K562 (cell line): ENCODE measurements at regions not wholly inside any gene's neighbourhood (a gene's known extent, or its start where the extent isn't known, plus 50 kb on each side); places are given as distances from the start of the nearest gene placed in this dataset.

Experiments
- ATF4 ChIP-seq: fragments of 450-650 bp; formaldehyde crosslinking; IDR thresholded peaks from 2 replicates; pipeline ENCODE4 v1.4.0; 2022; ENCODE audit warnings: mild to moderate bottlenecking, moderate library complexity
- CBX3 ChIP-seq, 2 experiments: IDR thresholded peaks; 1 replicate in 1 of 2; 2 replicates in 1 of 2; pipeline ENCODE4 v1.6.1; 2012; ENCODE audit warnings: inconsistent platforms in 2 of 2, low read length in 2 of 2, borderline replicate concordance in 1 of 2, control low read depth in 1 of 2
- MTA1 ChIP-seq: fragments of 450-650 bp; IDR thresholded peaks from 2 replicates; pipeline ENCODE4 v1.6.1; 2017; ENCODE audit warnings: borderline replicate concordance
- NFE2 ChIP-seq: IDR thresholded peaks from 2 replicates; pipeline ENCODE4 v1.6.1; 2014; ENCODE audit warnings: antibody characterized with exemption, low read depth
- POLR3A ChIP-seq: IDR thresholded peaks from 2 replicates; pipeline ENCODE4 v1.6.1; 2011; ENCODE audit warnings: borderline replicate concordance, mild to moderate bottlenecking, moderate library complexity; ENCODE audit not compliant: insufficient read length, insufficient read depth; ENCODE audit errors: extremely low read depth
- ZBTB40 ChIP-seq, 2 experiments: fragments of 450-650 bp in 1 of 2; sonication (generic) in 1 of 2; formaldehyde crosslinking in 1 of 2; IDR thresholded peaks; 2 replicates each; pipeline versions ENCODE4 v1.7.1 to v1.9.0; 2016 to 2022; ENCODE audit warnings: inconsistent platforms in 1 of 2, mild to moderate bottlenecking in 1 of 2, missing genetic modification reagents in 1 of 2
- ZNF184 ChIP-seq: sonication (generic); formaldehyde crosslinking; IDR thresholded peaks from 2 replicates; pipeline ENCODE4 v1.5.0; 2020; ENCODE audit warnings: missing genetic modification reagents
- ZNF592 ChIP-seq: fragments of 450-650 bp; IDR thresholded peaks from 2 replicates; pipeline ENCODE4 v1.6.1; 2017; ENCODE audit warnings: antibody characterized with exemption, mild to moderate bottlenecking
- TF ChIP-seq, protein P1 (sequence below): sonication (generic); formaldehyde crosslinking; IDR thresholded peaks from 2 replicates; pipeline ENCODE4 v1.8.0; 2022; ENCODE audit warnings: mild to moderate bottlenecking, missing genetic modification reagents
- TF ChIP-seq, protein P2 (sequence below): sonication (generic); formaldehyde crosslinking; IDR thresholded peaks from 2 replicates; pipeline ENCODE4 v1.8.0; 2022; ENCODE audit warnings: mild to moderate bottlenecking, low read depth, missing genetic modification reagents

GRCh38 chr5:106386287-106386686 is 1284.5 kb downstream of the EFNA5 start (continued):
- TF ChIP-seq ZBTB40 (IDR thresholded peaks at IDR 0.05) = no peak
- TF ChIP-seq ZBTB40 (CRISPR knock-in tag; IDR thresholded peaks at IDR 0.05) = no peak
- TF ChIP-seq ZNF184 (CRISPR knock-in tag) = no peak
- no peak for TF ChIP-seq ZNF592
- TF ChIP-seq, protein P1, sequence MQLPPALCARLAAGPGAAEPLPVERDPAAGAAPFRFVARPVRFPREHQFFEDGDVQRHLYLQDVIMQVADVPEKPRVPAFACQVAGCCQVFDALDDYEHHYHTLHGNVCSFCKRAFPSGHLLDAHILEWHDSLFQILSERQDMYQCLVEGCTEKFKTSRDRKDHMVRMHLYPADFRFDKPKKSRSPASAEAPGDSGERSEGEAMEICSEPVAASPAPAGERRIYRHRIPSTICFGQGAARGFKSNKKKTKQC (CRISPR knock-in tag) = no peak
- no peak for TF ChIP-seq MTA1
- TF ChIP-seq POLR3A = no peak
- no peak for TF ChIP-seq CBX3 (IDR thresholded peaks at IDR 0.05; ENCODE audit: borderline replicate concordance in 1 of 2, low read length in 2 of 2)
- TF ChIP-seq ATF4 = no peak
- TF ChIP-seq, protein P2, sequence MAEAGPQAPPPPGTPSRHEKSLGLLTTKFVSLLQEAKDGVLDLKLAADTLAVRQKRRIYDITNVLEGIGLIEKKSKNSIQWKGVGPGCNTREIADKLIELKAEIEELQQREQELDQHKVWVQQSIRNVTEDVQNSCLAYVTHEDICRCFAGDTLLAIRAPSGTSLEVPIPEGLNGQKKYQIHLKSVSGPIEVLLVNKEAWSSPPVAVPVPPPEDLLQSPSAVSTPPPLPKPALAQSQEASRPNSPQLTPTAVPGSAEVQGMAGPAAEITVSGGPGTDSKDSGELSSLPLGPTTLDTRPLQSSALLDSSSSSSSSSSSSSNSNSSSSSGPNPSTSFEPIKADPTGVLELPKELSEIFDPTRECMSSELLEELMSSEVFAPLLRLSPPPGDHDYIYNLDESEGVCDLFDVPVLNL (CRISPR knock-in tag) = no peak
- no peak for TF ChIP-seq NFE2
